Peyer's patch (tissue), 4 donors: ENCODE measurements at regions not wholly inside any gene's neighbourhood (a gene's known extent, or its start where the extent isn't known, plus 50 kb on each side); places are given as distances from the start of the nearest gene placed in this dataset.

Experiments used
- POLR2A ChIP-seq, 2 donors: fragments of 450-650 bp; IDR thresholded peaks; one replicate each; pipeline ENCODE4 v1.5.1; 2017; ENCODE audit warnings: antibody characterized with exemption in 2 of 2, mild to moderate bottlenecking in 2 of 2, moderate library complexity in 2 of 2
- TF ChIP-seq, protein P1 (sequence below), 6 experiments: fragments of 450-650 bp in 4 of 6; fragments of 200-600 bp in 2 of 6; sonication (generic) in 1 of 6; IDR thresholded peaks; one replicate each; pipeline ENCODE4 v1.5.1; 2017 to 2019; ENCODE audit warnings: antibody characterized with exemption in 6 of 6, mild to moderate bottlenecking in 3 of 6, moderate library complexity in 1 of 6

DNA sequence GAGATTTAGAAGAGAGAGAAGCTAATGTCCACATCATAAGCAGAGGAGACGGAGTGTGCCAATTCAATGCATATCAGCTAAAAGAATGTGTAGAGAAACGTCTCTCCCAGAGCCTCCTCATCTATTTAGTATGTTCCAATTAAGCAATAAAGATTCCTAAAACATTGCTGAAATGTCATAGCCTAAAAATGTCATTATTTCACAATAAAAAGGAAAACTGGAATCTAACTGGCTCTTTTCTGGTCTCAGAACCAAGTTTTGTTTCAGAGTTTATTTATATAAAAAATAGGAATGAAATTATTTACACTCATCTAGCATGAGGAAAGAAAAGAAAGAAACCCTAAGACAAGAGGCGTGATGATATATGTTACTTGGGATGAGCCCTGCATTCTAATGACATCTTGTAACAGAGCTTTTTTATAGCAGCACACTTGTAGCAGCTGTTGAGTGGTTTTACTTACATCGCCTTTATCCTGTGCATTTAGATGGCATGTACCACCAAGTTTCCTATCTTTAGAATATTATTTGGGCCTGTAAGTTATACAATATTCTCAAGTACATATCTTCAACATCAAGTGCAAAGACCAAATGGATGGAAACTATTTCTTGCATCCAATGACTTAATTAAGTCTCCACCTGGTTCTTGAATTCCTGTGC lies 266.3 kb upstream of the PRKD1 start:
- TF ChIP-seq, protein P1, sequence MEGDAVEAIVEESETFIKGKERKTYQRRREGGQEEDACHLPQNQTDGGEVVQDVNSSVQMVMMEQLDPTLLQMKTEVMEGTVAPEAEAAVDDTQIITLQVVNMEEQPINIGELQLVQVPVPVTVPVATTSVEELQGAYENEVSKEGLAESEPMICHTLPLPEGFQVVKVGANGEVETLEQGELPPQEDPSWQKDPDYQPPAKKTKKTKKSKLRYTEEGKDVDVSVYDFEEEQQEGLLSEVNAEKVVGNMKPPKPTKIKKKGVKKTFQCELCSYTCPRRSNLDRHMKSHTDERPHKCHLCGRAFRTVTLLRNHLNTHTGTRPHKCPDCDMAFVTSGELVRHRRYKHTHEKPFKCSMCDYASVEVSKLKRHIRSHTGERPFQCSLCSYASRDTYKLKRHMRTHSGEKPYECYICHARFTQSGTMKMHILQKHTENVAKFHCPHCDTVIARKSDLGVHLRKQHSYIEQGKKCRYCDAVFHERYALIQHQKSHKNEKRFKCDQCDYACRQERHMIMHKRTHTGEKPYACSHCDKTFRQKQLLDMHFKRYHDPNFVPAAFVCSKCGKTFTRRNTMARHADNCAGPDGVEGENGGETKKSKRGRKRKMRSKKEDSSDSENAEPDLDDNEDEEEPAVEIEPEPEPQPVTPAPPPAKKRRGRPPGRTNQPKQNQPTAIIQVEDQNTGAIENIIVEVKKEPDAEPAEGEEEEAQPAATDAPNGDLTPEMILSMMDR (IDR thresholded peaks at IDR 0.05): no peak
- TF ChIP-seq POLR2A (IDR thresholded peaks at IDR 0.05): no peak
